Breast epithelium (tissue), 3 donors: ENCODE measurements at regions not wholly inside any gene's neighbourhood (a gene's known extent, or its start where the extent isn't known, plus 50 kb on each side); places are given as distances from the start of the nearest gene placed in this dataset.

Experiments used
- CTCF ChIP-seq, 3 donors: fragments of 450-650 bp; IDR thresholded peaks; one replicate each; pipeline ENCODE4 v1.5.1; 2016 to 2017; ENCODE audit warnings: antibody characterized with exemption in 3 of 3, mild to moderate bottlenecking in 3 of 3, moderate library complexity in 3 of 3
- POLR2A ChIP-seq: fragments of 450-650 bp; IDR thresholded peaks from one replicate; pipeline ENCODE4 v1.6.1; 2016; ENCODE audit warnings: antibody characterized with exemption, mild to moderate bottlenecking, moderate library complexity
- POLR2AphosphoS5 ChIP-seq, 3 donors: sonication (generic); formaldehyde crosslinking; IDR thresholded peaks; one replicate each; pipeline ENCODE4 v1.6.1; 2017; ENCODE audit warnings: antibody characterized with exemption in 3 of 3

DNA sequence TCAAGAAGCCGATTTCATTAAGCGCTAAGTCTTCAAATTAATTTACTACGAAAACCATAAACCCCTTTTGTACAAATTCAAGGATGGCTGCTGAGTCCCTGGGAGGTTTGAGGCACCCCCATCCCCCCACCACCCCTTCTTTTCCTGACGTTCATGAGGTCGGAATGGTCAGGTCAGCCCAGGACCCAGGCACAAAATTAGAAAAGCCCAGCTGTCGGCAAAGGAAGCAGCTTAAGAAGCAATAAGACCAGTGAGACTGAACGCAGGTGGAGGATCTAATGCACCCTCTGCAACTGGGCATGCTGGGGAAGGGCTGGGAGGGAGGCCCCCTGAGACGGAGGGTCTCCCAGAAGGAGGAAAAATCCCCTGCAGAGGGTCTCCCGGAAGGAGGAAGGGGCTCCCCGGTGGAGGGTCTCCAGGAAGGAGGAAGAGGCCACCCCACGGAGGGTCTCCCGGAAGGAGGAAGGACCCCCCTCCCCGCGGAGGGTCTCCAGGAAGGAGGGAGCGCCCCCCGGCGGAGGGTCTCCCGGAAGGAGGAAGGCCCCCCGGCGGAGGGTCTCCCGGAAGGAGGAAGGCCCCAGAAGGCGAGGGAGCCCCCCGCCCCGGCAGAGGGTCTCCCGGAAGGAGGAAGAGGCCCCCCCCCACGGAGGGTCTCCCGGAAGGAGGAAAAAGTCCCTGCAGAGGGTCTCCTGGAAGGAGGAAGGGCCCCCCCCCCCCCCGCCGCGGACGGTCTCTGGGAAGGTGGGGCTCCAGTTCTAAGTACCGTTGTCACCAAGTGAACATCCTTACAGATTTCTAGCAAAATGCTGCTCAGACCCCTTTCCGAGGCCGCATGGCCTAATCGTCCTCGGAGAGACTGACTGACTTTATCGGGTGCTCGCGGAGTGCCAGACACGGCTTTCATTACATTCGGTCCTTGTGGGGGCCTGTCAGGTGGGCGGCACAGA lies 74.4 kb upstream of the FCN1 start:
- TF ChIP-seq CTCF (IDR thresholded peaks at IDR 0.05) (no peak), POLR2AphosphoS5 (IDR thresholded peaks at IDR 0.05) (no peak), POLR2A (no peak)
